ENCODE measurements at regions not wholly inside any gene's neighbourhood (a gene's known extent, or its start where the extent isn't known, plus 50 kb on each side); places are given as distances from the start of the nearest gene placed in this dataset.

DNA sequence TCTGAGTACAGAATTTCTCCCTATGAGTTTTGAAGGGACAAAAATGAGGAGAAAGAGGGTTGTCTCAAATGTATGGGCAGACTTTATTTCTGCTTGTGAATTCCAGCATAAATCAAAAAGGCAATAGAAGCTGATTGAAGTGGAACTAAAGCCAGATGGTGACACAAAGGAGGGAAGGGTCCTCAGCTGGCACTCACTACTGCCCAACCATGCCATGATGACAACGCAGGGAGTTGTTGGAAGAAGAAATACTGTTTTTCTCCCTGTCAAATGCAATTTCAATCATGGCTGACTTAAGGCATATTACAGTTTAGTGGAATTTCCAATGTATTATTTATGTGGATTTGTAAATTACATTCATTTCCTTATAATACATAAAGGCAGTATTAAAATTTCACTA lies 805.8 kb downstream of the ADGRL2 start:
- H3K4me1 Mint-ChIP-seq: peaks cover 3% of the 10 kb centered on the region; the same call in 1 of the 2 replicates
- CTCF ChIA-PET: no interaction called here
- no peaks in the 10 kb centered on the region for H3K36me3 Mint-ChIP-seq
- no peak overlapping the region for H3K27ac Mint-ChIP-seq
- no peak for DNase-seq (ENCODE audit: low spot score)
- H3K9me3 Mint-ChIP-seq: no peaks in the 10 kb centered on the region
- no peak for ATAC-seq
- TF ChIP-seq, protein P1, sequence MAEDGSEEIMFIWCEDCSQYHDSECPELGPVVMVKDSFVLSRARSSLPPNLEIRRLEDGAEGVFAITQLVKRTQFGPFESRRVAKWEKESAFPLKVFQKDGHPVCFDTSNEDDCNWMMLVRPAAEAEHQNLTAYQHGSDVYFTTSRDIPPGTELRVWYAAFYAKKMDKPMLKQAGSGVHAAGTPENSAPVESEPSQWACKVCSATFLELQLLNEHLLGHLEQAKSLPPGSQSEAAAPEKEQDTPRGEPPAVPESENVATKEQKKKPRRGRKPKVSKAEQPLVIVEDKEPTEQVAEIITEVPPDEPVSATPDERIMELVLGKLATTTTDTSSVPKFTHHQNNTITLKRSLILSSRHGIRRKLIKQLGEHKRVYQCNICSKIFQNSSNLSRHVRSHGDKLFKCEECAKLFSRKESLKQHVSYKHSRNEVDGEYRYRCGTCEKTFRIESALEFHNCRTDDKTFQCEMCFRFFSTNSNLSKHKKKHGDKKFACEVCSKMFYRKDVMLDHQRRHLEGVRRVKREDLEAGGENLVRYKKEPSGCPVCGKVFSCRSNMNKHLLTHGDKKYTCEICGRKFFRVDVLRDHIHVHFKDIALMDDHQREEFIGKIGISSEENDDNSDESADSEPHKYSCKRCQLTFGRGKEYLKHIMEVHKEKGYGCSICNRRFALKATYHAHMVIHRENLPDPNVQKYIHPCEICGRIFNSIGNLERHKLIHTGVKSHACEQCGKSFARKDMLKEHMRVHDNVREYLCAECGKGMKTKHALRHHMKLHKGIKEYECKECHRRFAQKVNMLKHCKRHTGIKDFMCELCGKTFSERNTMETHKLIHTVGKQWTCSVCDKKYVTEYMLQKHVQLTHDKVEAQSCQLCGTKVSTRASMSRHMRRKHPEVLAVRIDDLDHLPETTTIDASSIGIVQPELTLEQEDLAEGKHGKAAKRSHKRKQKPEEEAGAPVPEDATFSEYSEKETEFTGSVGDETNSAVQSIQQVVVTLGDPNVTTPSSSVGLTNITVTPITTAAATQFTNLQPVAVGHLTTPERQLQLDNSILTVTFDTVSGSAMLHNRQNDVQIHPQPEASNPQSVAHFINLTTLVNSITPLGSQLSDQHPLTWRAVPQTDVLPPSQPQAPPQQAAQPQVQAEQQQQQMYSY (CRISPR knock-in tag; IDR thresholded peaks at IDR 0.05): no peak
- TF ChIP-seq NFYB (CRISPR knock-in tag; conservative IDR thresholded peaks at IDR 0.05; ENCODE audit: low read depth) (no peak), ZNF281 (CRISPR knock-in tag; IDR thresholded peaks at IDR 0.05) (no peak), CTCF (IDR thresholded peaks at IDR 0.05) (no peak)
- no peaks in the 10 kb centered on the region for H3K27me3 Mint-ChIP-seq (ENCODE audit: low read depth)
- H3K4me3 Mint-ChIP-seq: no peak overlapping the region
- POLR2A ChIA-PET: no interaction called here

DNA sequence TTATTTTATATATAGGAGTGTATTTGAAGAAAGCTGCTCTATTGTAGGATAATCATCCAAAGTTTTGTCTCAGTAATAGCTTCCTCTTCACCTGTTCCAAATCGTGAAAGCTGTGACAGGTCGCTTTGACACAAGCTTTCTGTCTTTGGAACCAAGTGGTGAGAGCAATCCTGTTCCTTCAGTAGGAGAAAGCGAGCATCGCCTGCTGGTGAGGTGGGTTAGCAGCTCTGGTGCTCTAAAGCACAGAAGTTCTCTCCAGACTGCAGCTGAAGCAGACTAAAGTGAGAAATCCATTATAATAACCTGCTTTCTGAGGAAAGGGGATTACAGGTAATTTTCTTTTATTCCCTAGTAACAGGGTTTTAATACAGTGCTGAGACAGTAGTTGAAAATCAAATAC lies 803.8 kb downstream of the ADGRL2 start:
- Mint-ChIP-seq H3K4me1 (peaks cover 3% of the 10 kb centered on the region; the same call in 1 of the 2 replicates), H3K9me3 (no peaks in the 10 kb centered on the region), H3K4me3 (no peak overlapping the region), H3K27ac (no peak overlapping the region), H3K36me3 (no peaks in the 10 kb centered on the region), H3K27me3 (ENCODE audit: low read depth) (no peaks in the 10 kb centered on the region)
- TF ChIP-seq, protein P2, sequence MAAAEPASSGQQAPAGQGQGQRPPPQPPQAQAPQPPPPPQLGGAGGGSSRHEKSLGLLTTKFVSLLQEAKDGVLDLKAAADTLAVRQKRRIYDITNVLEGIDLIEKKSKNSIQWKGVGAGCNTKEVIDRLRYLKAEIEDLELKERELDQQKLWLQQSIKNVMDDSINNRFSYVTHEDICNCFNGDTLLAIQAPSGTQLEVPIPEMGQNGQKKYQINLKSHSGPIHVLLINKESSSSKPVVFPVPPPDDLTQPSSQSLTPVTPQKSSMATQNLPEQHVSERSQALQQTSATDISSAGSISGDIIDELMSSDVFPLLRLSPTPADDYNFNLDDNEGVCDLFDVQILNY (CRISPR knock-in tag; IDR thresholded peaks at IDR 0.05): no peak
- no peak for TF ChIP-seq SOX15 (CRISPR knock-in tag; IDR thresholded peaks at IDR 0.05)
- TF ChIP-seq, protein P3, sequence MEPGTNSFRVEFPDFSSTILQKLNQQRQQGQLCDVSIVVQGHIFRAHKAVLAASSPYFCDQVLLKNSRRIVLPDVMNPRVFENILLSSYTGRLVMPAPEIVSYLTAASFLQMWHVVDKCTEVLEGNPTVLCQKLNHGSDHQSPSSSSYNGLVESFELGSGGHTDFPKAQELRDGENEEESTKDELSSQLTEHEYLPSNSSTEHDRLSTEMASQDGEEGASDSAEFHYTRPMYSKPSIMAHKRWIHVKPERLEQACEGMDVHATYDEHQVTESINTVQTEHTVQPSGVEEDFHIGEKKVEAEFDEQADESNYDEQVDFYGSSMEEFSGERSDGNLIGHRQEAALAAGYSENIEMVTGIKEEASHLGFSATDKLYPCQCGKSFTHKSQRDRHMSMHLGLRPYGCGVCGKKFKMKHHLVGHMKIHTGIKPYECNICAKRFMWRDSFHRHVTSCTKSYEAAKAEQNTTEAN (CRISPR knock-in tag; IDR thresholded peaks at IDR 0.05): no peak
- peak; percentile 90 for ATAC-seq
- ChIA-PET CTCF (interaction anchor here (1.1 kb wide), 1 partner anchor 25 kb away, joined by 4 read pairs; no protein-coding TSS in a partner anchor), POLR2A (interaction anchor here (0.6 kb wide), 1 partner anchor 30 kb away, joined by 3 read pairs; no protein-coding TSS in a partner anchor)
- DNase-seq (ENCODE audit: low spot score): peak; percentile 38

GRCh38 chr1:82600314-82600713 lies 799.6 kb downstream of the ADGRL2 start:
- Mint-ChIP-seq H3K27ac (no peak overlapping the region), H3K4me3 (no peak overlapping the region)
- POLR2A ChIA-PET: no interaction called here
- TF ChIP-seq TCF7 (CRISPR knock-in tag; IDR thresholded peaks at IDR 0.05; ENCODE audit: low read depth) (no peak), HMGXB4 (CRISPR knock-in tag; IDR thresholded peaks at IDR 0.05) (no peak), ERG (CRISPR knock-in tag; IDR thresholded peaks at IDR 0.05) (no peak), PRRX2 (CRISPR knock-in tag; IDR thresholded peaks at IDR 0.05) (no peak), ATF3 (CRISPR knock-in tag; conservative IDR thresholded peaks at IDR 0.05) (no peak)
- TF ChIP-seq, protein P2 (CRISPR knock-in tag; IDR thresholded peaks at IDR 0.05): no peak

More at GRCh38 chr1:82600314-82600713, 799.6 kb downstream of the ADGRL2 start:
- DNase-seq (ENCODE audit: low spot score): no peak
- ATAC-seq: no peak
- no peaks in the 10 kb centered on the region for H3K36me3 Mint-ChIP-seq
- CTCF ChIA-PET: no interaction called here
- H3K9me3 Mint-ChIP-seq: no peaks in the 10 kb centered on the region
- peaks cover 18% of the 10 kb centered on the region for H3K4me1 Mint-ChIP-seq
- H3K27me3 Mint-ChIP-seq (ENCODE audit: low read depth): no peaks in the 10 kb centered on the region
